Panc1 (cell line): ENCODE measurements at regions not wholly inside any gene's neighbourhood (a gene's known extent, or its start where the extent isn't known, plus 50 kb on each side); places are given as distances from the start of the nearest gene placed in this dataset.

ENCODE experiments used
- POLR2AphosphoS5 ChIP-seq: IDR thresholded peaks from 2 replicates; pipeline ENCODE4 v1.6.1; 2012; ENCODE audit warnings: mild to moderate bottlenecking, low read depth, low read length, moderate library complexity
- SIN3A ChIP-seq: IDR thresholded peaks from 2 replicates; pipeline ENCODE4 v1.6.1; 2012; ENCODE audit warnings: low read depth, mild to moderate bottlenecking, low read length, moderate library complexity, borderline replicate concordance; ENCODE audit not compliant: insufficient read depth
- TCF7L2 ChIP-seq: IDR thresholded peaks from 2 replicates; pipeline ENCODE4 v1.6.1; 2011; ENCODE audit warnings: mild to moderate bottlenecking, low read depth, low read length, inconsistent platforms
- TF ChIP-seq, protein P1 (sequence below): fragments of 450-650 bp; IDR thresholded peaks from 2 replicates; pipeline ENCODE4 v1.5.1; 2017; ENCODE audit warnings: mild to moderate bottlenecking
- TF ChIP-seq, protein P2 (sequence below), 2 experiments: IDR thresholded peaks; 2 replicates each; pipeline ENCODE4 v1.6.1; 2011 to 2012; ENCODE audit warnings: low read depth in 2 of 2, control low read depth in 1 of 2, low read length in 1 of 2, mild to moderate bottlenecking in 1 of 2, moderate library complexity in 1 of 2; ENCODE audit not compliant: insufficient read depth in 1 of 2

GRCh38 chr5:141733198-141733597, 51.2 kb upstream of the ARAP3 start:
- TF ChIP-seq, protein P1, sequence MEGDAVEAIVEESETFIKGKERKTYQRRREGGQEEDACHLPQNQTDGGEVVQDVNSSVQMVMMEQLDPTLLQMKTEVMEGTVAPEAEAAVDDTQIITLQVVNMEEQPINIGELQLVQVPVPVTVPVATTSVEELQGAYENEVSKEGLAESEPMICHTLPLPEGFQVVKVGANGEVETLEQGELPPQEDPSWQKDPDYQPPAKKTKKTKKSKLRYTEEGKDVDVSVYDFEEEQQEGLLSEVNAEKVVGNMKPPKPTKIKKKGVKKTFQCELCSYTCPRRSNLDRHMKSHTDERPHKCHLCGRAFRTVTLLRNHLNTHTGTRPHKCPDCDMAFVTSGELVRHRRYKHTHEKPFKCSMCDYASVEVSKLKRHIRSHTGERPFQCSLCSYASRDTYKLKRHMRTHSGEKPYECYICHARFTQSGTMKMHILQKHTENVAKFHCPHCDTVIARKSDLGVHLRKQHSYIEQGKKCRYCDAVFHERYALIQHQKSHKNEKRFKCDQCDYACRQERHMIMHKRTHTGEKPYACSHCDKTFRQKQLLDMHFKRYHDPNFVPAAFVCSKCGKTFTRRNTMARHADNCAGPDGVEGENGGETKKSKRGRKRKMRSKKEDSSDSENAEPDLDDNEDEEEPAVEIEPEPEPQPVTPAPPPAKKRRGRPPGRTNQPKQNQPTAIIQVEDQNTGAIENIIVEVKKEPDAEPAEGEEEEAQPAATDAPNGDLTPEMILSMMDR: no peak
- TF ChIP-seq POLR2AphosphoS5: no peak
- TF ChIP-seq, protein P2, sequence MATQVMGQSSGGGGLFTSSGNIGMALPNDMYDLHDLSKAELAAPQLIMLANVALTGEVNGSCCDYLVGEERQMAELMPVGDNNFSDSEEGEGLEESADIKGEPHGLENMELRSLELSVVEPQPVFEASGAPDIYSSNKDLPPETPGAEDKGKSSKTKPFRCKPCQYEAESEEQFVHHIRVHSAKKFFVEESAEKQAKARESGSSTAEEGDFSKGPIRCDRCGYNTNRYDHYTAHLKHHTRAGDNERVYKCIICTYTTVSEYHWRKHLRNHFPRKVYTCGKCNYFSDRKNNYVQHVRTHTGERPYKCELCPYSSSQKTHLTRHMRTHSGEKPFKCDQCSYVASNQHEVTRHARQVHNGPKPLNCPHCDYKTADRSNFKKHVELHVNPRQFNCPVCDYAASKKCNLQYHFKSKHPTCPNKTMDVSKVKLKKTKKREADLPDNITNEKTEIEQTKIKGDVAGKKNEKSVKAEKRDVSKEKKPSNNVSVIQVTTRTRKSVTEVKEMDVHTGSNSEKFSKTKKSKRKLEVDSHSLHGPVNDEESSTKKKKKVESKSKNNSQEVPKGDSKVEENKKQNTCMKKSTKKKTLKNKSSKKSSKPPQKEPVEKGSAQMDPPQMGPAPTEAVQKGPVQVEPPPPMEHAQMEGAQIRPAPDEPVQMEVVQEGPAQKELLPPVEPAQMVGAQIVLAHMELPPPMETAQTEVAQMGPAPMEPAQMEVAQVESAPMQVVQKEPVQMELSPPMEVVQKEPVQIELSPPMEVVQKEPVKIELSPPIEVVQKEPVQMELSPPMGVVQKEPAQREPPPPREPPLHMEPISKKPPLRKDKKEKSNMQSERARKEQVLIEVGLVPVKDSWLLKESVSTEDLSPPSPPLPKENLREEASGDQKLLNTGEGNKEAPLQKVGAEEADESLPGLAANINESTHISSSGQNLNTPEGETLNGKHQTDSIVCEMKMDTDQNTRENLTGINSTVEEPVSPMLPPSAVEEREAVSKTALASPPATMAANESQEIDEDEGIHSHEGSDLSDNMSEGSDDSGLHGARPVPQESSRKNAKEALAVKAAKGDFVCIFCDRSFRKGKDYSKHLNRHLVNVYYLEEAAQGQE (IDR thresholded peaks at IDR 0.05; ENCODE audit: insufficient read depth in 1 of 2, low read depth in 2 of 2, low read length in 1 of 2): no peak
- TF ChIP-seq SIN3A: no peak
- TF ChIP-seq TCF7L2: no peak
